Nephron progenitor cell (in vitro differentiated cells): ENCODE measurements at regions not wholly inside any gene's neighbourhood (a gene's known extent, or its start where the extent isn't known, plus 50 kb on each side); places are given as distances from the start of the nearest gene placed in this dataset.

Experiments
- DNase-seq: peaks from one replicate; pipeline ENCODE4 v3.0.0; 2021
- H3K27ac Mint-ChIP-seq: 2 replicates; pipeline ENCODE4 v1.8.0; 2021; ENCODE audit warnings: mild to moderate bottlenecking, moderate library complexity, mixed read lengths
- H3K27me3 Mint-ChIP-seq: 2 replicates; pipeline ENCODE4 v1.8.0; 2021; ENCODE audit warnings: mild to moderate bottlenecking, low read depth, mixed read lengths; ENCODE audit not compliant: poor library complexity
- H3K36me3 Mint-ChIP-seq: 2 replicates; pipeline ENCODE4 v1.8.0; 2021; ENCODE audit warnings: low read depth, mixed read lengths
- H3K4me1 Mint-ChIP-seq: 2 replicates; pipeline ENCODE4 v1.8.0; 2021; ENCODE audit warnings: mixed read lengths
- H3K4me3 Mint-ChIP-seq: 2 replicates; pipeline ENCODE4 v1.8.0; 2021; ENCODE audit warnings: mild to moderate bottlenecking, moderate library complexity, mixed read lengths
- H3K9me3 Mint-ChIP-seq: 2 replicates; pipeline ENCODE4 v1.8.0; 2021; ENCODE audit warnings: mild to moderate bottlenecking, moderate library complexity, mixed read lengths
- CTCF ChIP-seq: fragments of 200-600 bp; sonication (generic); IDR thresholded peaks from 2 replicates; pipeline ENCODE4 v1.5.0; 2021; ENCODE audit warnings: antibody characterized with exemption

- H3K4me1 Mint-ChIP-seq = no peaks in the 10 kb centered on the region
- no peak overlapping the region for H3K4me3 Mint-ChIP-seq
Observed at GRCh38 chr6:144876689-144877088, 591.6 kb downstream of the UTRN start.

GRCh38 chr6:144877118-144877517, 592.0 kb downstream of the UTRN start:
- TF ChIP-seq CTCF = no peak
- no peak overlapping the region for H3K27ac Mint-ChIP-seq
- peaks cover 6% of the 10 kb centered on the region for H3K9me3 Mint-ChIP-seq
- no peaks in the 10 kb centered on the region for H3K27me3 Mint-ChIP-seq
- H3K4me3 Mint-ChIP-seq = no peak overlapping the region
- no peak for DNase-seq
- no peaks in the 10 kb centered on the region for H3K36me3 Mint-ChIP-seq
- H3K4me1 Mint-ChIP-seq = no peaks in the 10 kb centered on the region

More at GRCh38 chr6:144876689-144877088, 591.6 kb downstream of the UTRN start:
- no peaks in the 10 kb centered on the region for H3K36me3 Mint-ChIP-seq
- no peak for TF ChIP-seq CTCF
- H3K27me3 Mint-ChIP-seq = no peaks in the 10 kb centered on the region
- peaks cover 6% of the 10 kb centered on the region for H3K9me3 Mint-ChIP-seq
- H3K27ac Mint-ChIP-seq = no peak overlapping the region
- DNase-seq = no peak

GRCh38 chr6:144878577-144878976, 593.4 kb downstream of the UTRN start:
- peaks cover 6% of the 10 kb centered on the region for H3K9me3 Mint-ChIP-seq
- no peak for DNase-seq
- no peak overlapping the region for H3K27ac Mint-ChIP-seq
- H3K27me3 Mint-ChIP-seq = peaks cover 3% of the 10 kb centered on the region
- no peak for TF ChIP-seq CTCF
- no peak overlapping the region for H3K4me3 Mint-ChIP-seq
- no peaks in the 10 kb centered on the region for H3K4me1 Mint-ChIP-seq
- no peaks in the 10 kb centered on the region for H3K36me3 Mint-ChIP-seq

GRCh38 chr6:144879436-144879835, 594.3 kb downstream of the UTRN start:
- no peak for TF ChIP-seq CTCF
- no peak for DNase-seq
- Mint-ChIP-seq H3K4me1 (no peaks in the 10 kb centered on the region), H3K27me3 (peaks cover 3% of the 10 kb centered on the region), H3K36me3 (no peaks in the 10 kb centered on the region), H3K27ac (no peak overlapping the region), H3K4me3 (no peak overlapping the region), H3K9me3 (no peaks in the 10 kb centered on the region)

GRCh38 chr6:144882425-144882824, 597.3 kb downstream of the UTRN start:
- Mint-ChIP-seq H3K4me3 (no peak overlapping the region), H3K27ac (no peak overlapping the region), H3K36me3 (no peaks in the 10 kb centered on the region), H3K9me3 (no peaks in the 10 kb centered on the region), H3K4me1 (no peaks in the 10 kb centered on the region), H3K27me3 (peaks cover 3% of the 10 kb centered on the region)
- TF ChIP-seq CTCF = no peak
- DNase-seq = no peak

- no peak for DNase-seq
- Mint-ChIP-seq H3K27me3 (peaks cover 3% of the 10 kb centered on the region), H3K27ac (no peak overlapping the region), H3K4me3 (no peak overlapping the region), H3K36me3 (no peaks in the 10 kb centered on the region), H3K4me1 (no peaks in the 10 kb centered on the region), H3K9me3 (no peaks in the 10 kb centered on the region)
- TF ChIP-seq CTCF = no peak
Observed at GRCh38 chr6:144883915-144884314, 598.8 kb downstream of the UTRN start.
